DMS153 treated with DMSO at 0.1 percent for 48 hours (cell line): ENCODE measurements at regions not wholly inside any gene's neighbourhood (a gene's known extent, or its start where the extent isn't known, plus 50 kb on each side); places are given as distances from the start of the nearest gene placed in this dataset.
"Not testable (repeated sequence)": the region's sequence is repeated elsewhere in the genome, so short reads cannot be mapped to it uniquely, and the experiment has no call there.

Experiments
- DNase-seq: peaks from one replicate; lab custom pipeline; 2025; ENCODE audit not compliant: unreplicated experiment; lab: John Stamatoyannopoulos, UW

DNA sequence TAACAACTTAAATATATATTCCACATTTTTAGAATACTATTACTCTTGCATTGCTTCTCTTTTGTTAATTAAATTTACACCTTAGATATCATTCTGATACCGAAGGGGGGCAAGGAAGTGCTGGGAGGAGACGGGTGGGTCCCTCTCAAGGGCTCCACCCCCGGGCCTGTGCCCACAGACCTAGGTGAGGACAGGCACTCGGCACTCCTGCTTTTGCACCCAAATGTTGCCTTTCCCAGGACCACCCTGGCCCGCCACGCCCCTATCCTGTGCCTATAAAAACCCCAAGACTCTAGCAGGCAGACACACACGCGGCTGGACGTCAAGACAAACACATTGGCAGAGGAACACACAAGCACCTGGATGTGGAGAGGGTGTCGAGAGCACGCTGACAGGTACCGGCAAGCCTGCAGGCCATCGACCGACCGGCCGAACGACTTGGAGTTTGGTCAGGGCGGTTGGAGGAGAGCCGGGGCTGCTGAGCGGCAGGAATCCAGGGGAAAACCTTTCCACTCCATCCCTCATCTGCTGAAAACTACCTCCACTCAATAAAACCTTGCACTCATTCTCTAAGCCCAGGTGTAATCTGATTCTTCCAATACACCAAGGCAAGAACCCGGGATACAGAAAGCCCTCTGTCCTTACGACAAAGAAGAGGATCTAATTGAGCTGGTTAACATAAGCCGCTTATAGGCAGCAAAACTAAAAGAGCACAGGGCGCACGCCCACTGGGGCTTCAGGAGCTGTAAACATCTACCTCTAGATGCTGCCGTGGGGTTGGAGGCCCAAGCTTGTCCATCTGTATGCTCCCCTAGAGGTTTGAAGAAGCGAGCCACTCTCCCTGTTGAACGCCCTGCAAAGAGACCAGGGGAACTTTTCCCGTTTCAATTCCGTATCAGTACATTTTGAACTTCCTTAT lies 197.4 kb upstream of the PRSS16 start:
- peak; percentile 54 for DNase-seq

GRCh38 chr6:27052082-27052730 lies 195.3 kb upstream of the PRSS16 start:
- DNase-seq, result not testable (repeated sequence)

GRCh38 chr6:27052731-27053082 lies 194.8 kb upstream of the PRSS16 start:
- no peak for DNase-seq

- DNase-seq, result no peak
These were observed 193.8 kb upstream of the PRSS16 start for GRCh38 chr6:27053738-27054137.

DNA sequence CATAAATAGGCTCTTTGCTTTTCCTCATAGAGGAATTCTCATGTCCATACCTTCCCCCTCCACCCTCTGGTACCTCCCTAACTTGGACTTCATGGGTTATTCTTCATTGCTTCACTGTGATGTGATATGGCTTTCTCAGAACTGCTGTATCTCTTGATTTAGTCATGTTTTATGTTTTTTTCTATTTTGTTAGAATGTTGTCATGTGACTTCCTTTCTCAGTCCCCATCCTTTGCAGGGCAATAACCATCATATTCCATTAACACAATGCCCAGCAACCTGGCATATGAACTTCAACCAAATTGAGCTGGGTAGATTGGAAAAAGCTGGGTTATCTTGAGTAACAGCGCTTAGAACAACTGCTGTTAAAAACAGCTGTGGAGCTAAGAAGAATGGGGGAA lies 190.9 kb upstream of the PRSS16 start:
- DNase-seq, result no peak

GRCh38 chr6:27059621-27060425 lies 187.7 kb upstream of the PRSS16 start:
- DNase-seq, result peak; percentile 85

- DNase-seq, result no peak
These were observed 186.1 kb upstream of the PRSS16 start for GRCh38 chr6:27061235-27061993.

GRCh38 chr6:27062755-27063154 lies 184.7 kb upstream of the PRSS16 start:
- DNase-seq, result no peak

DNA sequence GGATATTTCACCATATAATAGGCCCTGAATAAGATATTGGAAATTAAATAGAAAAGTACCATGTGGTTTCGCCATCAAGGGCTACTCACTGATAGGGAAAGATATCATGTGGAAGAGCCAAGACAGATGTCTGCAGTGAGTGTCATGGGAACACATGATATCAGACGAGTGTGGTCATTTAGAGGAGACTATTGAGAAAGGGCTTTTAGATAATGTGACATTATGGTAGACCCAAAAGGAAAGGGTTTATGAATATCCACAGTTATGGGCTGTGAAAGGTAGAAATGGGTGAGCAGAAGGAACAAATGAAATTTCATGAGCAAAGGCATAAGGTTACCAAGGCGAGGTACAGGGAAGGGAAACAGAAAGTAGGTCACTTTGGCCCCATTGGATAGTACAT lies 182.3 kb upstream of the PRSS16 start:
- DNase-seq, result no peak

DNA sequence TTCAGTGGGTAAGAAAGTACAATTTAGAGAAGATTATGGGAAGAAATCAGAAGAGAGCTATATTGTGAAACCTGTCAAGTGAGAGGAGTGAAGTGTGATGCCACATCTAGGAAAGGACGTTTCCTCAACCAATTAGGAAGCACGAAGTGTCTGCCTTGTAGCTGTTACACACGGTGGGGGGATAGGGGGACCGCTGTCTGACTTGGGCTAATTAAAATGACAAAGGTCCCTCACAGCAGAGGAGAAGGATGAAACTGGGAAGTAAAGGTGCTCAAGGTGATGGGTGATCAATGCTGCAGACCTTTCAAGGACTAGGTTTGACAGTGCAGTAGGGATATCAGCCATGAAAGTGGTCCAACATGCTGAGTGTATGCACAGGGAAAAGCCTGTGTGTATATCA lies 181.1 kb upstream of the PRSS16 start:
- no peak for DNase-seq

- no peak for DNase-seq
These were observed 180.7 kb upstream of the PRSS16 start for GRCh38 chr6:27066802-27067201.

DNA sequence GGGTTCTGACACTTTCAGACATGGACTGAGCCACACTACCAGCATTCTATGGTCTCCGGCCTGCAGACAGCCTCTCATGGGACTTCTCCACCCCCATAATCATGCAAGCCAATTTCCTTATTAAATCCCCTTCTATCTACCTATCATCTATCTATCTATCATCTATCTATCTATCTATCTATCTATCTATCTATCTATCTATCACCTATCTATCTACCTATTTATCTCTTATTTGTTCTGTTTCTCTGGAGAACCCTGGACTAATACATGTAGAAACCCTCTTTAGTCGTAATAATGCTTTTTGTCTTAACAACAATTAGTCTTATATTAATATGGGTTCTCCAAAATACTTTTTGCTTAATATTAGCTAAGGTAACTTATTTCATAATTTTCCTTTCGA lies 174.1 kb upstream of the PRSS16 start:
- no peak for DNase-seq

- DNase-seq, result no peak
These were observed 171.4 kb upstream of the PRSS16 start for GRCh38 chr6:27076116-27076515.

DNA sequence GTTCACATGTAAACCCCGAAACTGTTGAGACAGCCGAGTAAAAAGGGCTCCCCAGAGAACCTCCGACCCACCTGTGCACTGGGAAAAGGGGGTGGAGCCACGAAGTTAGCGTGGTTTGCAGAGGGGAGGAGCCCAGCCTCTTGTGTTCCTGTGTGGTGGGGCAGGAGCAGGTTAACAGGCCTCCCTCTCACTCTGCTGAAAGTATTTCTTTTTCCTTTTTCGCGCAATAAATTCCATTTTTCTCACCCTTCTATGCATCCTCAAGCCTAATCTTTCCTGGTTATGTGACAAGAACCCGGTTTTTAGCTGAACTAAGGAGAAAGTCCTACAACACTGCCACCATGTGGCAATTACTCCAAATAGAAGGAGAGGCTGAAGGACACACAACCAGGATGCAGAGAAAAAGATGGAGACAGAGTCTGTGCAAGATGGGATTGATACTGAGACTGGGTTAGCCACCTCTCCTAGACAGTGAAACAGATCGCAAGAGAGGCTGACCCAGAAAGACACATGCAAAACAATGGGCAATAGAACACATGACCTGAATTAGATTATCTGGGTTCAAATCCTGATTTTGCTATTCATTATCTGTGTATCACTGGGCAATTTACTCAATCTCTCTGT lies 168.7 kb upstream of the PRSS16 start:
- DNase-seq, result peak; percentile 80

- DNase-seq, result no peak
These were observed 166.3 kb upstream of the PRSS16 start for GRCh38 chr6:27081188-27081587.

- no peak for DNase-seq
These were observed 165.6 kb upstream of the PRSS16 start for GRCh38 chr6:27081931-27082330.

DNA sequence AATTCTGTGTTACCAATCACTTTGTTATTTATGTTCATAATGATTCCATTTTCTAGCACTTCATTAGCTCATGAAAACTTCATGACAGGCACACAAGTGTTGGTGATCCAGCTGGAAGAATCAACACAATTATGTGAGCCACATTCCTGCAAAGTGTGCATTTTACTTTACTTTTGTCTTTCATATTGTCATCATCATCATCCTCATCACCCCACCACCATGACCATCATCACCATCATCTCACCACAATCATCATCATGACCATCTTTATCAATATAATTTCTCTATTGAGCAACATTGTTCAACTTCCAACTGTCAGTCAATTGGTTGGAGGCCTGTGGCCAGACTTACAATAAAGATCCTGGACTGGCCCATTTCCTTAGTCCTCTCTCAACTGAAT lies 159.4 kb upstream of the PRSS16 start:
- DNase-seq, result no peak

- no peak for DNase-seq
These were observed 155.7 kb upstream of the PRSS16 start for GRCh38 chr6:27091661-27092315.

DNA sequence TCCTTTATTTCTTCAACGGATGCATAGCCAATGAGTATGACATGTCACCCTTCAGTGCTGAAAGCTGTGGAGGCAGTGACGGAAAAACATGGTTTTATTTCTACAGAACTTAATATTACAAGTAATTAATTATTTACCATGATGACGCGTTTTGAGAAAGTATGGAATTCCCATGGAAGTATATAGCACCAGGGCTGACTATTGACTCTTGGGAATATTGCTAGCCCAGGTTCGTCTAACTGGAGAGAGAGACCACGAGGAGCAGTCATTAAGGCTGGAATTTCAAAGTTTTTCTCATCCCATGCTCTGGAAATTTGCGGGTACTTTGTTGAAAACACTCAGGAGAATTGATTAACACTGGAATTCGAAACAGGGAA lies 155.2 kb upstream of the PRSS16 start:
- no peak for DNase-seq

DNA sequence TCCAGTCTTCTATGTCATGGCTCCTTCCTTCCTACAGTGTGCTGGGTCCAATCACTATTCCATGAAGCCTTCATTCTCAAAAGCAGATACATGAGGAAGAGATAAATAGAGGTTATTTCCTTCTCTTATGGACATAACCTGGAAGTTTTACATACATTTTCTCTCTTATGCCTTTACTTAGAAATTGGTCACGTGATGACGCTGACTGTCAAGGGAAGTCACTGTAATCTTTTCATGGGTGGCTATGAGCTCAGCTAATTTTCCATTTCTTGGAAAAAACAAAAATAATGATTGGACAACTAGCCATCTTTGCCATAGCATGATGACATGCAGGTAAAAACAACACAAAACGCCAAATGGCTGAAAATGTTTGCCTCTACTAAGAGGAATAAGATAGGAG lies 151.6 kb upstream of the PRSS16 start:
- no peak for DNase-seq
